ENCODE measurements at regions not wholly inside any gene's neighbourhood (a gene's known extent, or its start where the extent isn't known, plus 50 kb on each side); places are given as distances from the start of the nearest gene placed in this dataset.

DNA sequence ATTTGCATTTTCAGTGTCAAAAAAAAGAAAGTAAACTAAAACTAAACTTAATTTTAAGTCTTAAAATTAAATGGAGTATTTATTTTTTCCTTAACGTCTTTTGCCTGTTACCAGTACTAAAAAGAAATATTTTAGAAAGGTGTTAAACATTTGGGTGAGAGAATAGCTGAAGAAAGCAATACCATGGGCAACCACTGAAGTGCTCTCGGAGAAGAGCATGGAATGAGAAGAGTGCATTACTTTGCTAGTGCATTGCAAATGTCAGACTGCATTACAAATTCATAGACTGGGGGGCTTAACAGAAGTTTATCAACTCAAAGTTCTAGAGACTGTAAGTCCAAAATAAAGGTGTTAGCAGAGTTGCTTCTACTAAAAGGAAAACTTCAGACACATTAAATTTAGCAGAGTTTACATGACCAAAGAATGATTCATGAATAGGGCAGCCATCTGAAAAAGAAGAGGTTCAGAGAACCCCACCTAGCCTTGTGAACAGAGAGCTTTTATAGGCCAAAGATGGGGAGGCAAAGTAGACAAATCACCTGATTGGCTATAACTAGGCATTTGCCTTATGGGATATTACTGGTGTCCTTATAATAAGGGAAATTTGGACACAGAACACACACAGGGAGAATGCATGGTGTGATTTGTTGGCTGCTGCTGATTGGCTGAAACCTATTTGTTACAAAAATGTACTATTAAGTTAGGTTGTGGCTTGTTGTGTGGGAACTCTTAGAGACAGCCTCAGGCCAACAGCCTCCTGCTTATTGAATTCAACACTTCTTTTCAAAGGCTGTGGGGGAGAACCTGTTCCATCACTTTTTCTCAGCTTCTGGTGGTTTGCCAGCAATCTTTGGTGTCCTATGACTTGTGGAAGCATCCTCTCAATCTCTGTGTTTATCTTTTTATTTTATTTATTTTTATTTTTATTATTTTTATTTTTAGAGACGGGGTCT lies 106.7 kb upstream of the RREB1 start:
- no peaks in the 10 kb centered on the region for H3K9me3 Mint-ChIP-seq
- H3K4me1 ChIP-seq: no peaks in the 10 kb centered on the region
- no peaks in the 10 kb centered on the region for H3K27me3 ChIP-seq
- H3K27ac Mint-ChIP-seq: no peak overlapping the region
- no peaks in the 10 kb centered on the region for H4K20me1 ChIP-seq (ENCODE audit: low read depth)
- no peaks in the 10 kb centered on the region for H3F3A ChIP-seq (ENCODE audit: low read depth)
- TF ChIP-seq EZH2phosphoT487 (IDR thresholded peaks at IDR 0.05): no peak
- TF ChIP-seq, protein P1, sequence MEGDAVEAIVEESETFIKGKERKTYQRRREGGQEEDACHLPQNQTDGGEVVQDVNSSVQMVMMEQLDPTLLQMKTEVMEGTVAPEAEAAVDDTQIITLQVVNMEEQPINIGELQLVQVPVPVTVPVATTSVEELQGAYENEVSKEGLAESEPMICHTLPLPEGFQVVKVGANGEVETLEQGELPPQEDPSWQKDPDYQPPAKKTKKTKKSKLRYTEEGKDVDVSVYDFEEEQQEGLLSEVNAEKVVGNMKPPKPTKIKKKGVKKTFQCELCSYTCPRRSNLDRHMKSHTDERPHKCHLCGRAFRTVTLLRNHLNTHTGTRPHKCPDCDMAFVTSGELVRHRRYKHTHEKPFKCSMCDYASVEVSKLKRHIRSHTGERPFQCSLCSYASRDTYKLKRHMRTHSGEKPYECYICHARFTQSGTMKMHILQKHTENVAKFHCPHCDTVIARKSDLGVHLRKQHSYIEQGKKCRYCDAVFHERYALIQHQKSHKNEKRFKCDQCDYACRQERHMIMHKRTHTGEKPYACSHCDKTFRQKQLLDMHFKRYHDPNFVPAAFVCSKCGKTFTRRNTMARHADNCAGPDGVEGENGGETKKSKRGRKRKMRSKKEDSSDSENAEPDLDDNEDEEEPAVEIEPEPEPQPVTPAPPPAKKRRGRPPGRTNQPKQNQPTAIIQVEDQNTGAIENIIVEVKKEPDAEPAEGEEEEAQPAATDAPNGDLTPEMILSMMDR (IDR thresholded peaks at IDR 0.05): no peak
- no peak for TF ChIP-seq EZH2 (IDR thresholded peaks at IDR 0.05)
- peaks cover 2% of the 10 kb centered on the region for H3K27me3 Mint-ChIP-seq (ENCODE audit: insufficient read depth, low read depth)
- no peak for DNase-seq (ENCODE audit: low spot score)
- H3K4me2 ChIP-seq: no peak overlapping the region
- H2AFZ ChIP-seq (replicated peaks): no peak overlapping the region
- H3K79me2 ChIP-seq (ENCODE audit: low read depth): no peaks in the 10 kb centered on the region
- no peak overlapping the region for H3K27ac ChIP-seq
- H3K4me1 Mint-ChIP-seq: peaks cover 12% of the 10 kb centered on the region
- H3K36me3 Mint-ChIP-seq: no peaks in the 10 kb centered on the region
- no peak overlapping the region for H3K9ac ChIP-seq
- no peaks in the 10 kb centered on the region for H3K9me3 ChIP-seq (ENCODE audit: low read depth)
- no peak overlapping the region for H3K4me3 ChIP-seq
- H3K4me3 Mint-ChIP-seq: no peak overlapping the region
- H3K36me3 ChIP-seq: no peaks in the 10 kb centered on the region

DNA sequence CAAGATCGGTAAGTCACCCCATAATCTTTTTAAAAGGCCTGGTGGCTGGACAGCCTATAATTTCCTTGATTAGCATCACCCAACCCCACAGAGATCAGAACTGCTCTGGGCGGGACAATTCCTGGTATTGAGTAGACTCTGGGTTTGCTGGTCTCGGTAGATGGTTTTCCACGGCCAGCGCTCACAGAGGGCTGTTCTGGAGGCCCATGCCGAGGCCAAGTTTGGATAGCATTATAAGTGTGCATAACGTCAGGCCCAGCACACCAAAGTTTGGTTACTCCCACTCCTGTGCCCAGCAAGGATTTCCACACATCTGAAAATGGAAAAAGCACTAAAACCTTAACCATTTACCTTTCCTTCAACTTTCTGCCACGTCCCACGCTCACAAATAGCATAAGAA lies 104.7 kb upstream of the RREB1 start:
- Mint-ChIP-seq H3K4me1 (peaks cover 4% of the 10 kb centered on the region), H3K9me3 (no peaks in the 10 kb centered on the region), H3K27me3 (ENCODE audit: insufficient read depth, low read depth) (peaks cover 3% of the 10 kb centered on the region), H3K36me3 (no peaks in the 10 kb centered on the region), H3K4me3 (no peak overlapping the region), H3K27ac (no peak overlapping the region)
- Histone ChIP-seq H3K4me1 (peaks cover under 1% of the 10 kb centered on the region), H3F3A (ENCODE audit: low read depth) (no peaks in the 10 kb centered on the region), H3K9me3 (ENCODE audit: low read depth) (no peaks in the 10 kb centered on the region), H3K36me3 (no peaks in the 10 kb centered on the region), H3K9ac (no peak overlapping the region), H4K20me1 (ENCODE audit: low read depth) (no peaks in the 10 kb centered on the region), H3K27me3 (no peaks in the 10 kb centered on the region), H2AFZ (replicated peaks) (no peak overlapping the region), H3K79me2 (ENCODE audit: low read depth) (no peaks in the 10 kb centered on the region), H3K27ac (no peak overlapping the region), H3K4me3 (no peak overlapping the region), H3K4me2 (no peak overlapping the region)
- no peak for TF ChIP-seq EZH2phosphoT487 (IDR thresholded peaks at IDR 0.05)
- TF ChIP-seq EZH2 (IDR thresholded peaks at IDR 0.05): no peak
- TF ChIP-seq, protein P1 (IDR thresholded peaks at IDR 0.05): no peak
- no peak for DNase-seq (ENCODE audit: low spot score)

DNA sequence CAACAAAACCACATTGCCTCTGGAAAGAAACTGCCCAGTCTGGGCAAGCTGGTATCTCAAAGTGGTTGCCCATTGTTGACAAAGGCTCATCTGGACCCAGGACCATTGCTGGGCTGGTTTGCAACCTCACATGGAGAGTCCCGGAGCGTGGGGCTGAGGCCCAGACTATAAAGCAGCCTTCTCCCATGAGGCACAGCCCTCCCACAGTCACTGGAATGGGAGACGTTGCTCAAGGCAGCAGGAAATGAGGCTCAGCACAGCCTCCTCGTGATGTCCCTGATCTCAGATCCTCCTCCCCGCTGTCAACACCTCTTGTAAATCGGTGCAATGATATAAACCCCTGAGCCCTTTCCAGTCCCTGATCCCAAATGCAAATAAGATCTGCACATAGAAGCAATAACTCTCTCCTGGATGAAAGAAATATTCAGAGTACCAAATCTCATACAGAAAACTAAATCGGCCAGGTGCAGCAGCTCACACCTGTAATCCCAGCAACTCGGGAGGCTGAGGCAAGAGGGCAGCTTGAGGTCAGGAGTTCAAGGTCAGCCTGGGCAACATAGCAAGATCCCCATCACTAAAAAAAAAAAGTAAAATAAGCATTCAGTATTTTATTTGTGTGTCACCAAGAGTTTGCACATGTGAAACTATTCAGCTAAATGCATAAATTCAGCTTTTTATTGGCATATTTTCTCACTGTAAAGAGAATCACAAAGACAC lies 103.0 kb upstream of the RREB1 start:
- no peaks in the 10 kb centered on the region for H3K36me3 ChIP-seq
- no peaks in the 10 kb centered on the region for H4K20me1 ChIP-seq (ENCODE audit: low read depth)
- no peak overlapping the region for H3K4me2 ChIP-seq
- H3K79me2 ChIP-seq (ENCODE audit: low read depth): no peaks in the 10 kb centered on the region
- no peak overlapping the region for H3K9ac ChIP-seq
- Mint-ChIP-seq H3K4me3 (no peak overlapping the region), H3K9me3 (no peaks in the 10 kb centered on the region), H3K36me3 (no peaks in the 10 kb centered on the region), H3K4me1 (no peaks in the 10 kb centered on the region), H3K27ac (no peak overlapping the region), H3K27me3 (ENCODE audit: insufficient read depth, low read depth) (peaks cover 3% of the 10 kb centered on the region)
- no peak overlapping the region for H2AFZ ChIP-seq (replicated peaks)
- TF ChIP-seq, protein P1 (IDR thresholded peaks at IDR 0.05): no peak
- TF ChIP-seq EZH2phosphoT487 (IDR thresholded peaks at IDR 0.05) (no peak), EZH2 (IDR thresholded peaks at IDR 0.05) (no peak)
- no peaks in the 10 kb centered on the region for H3K27me3 ChIP-seq
- peaks cover 14% of the 10 kb centered on the region for H3K4me1 ChIP-seq
- H3F3A ChIP-seq (ENCODE audit: low read depth): peaks cover 9% of the 10 kb centered on the region
- H3K4me3 ChIP-seq: no peak overlapping the region
- no peaks in the 10 kb centered on the region for H3K9me3 ChIP-seq (ENCODE audit: low read depth)
- no peak for DNase-seq (ENCODE audit: low spot score)
- H3K27ac ChIP-seq: no peak overlapping the region

Measured in neural progenitor cell (in vitro differentiated cells).